WTC11 (cell line): ENCODE measurements at regions not wholly inside any gene's neighbourhood (a gene's known extent, or its start where the extent isn't known, plus 50 kb on each side); places are given as distances from the start of the nearest gene placed in this dataset.

Experiments used
- ATAC-seq: fragments of 200-7000 bp; cut with Tn5 transposase; 2 replicates; pipeline ENCODE4 v1.10.0; 2021; ENCODE audit warnings: mild to moderate bottlenecking, moderate library complexity
- CTCF ChIA-PET: fragments of 300-600 bp; sonication (Branson Sonifier 250); formaldehyde crosslinking; loops from one replicate; lab custom pipeline; 2021; ENCODE audit warnings: antibody characterized with exemption; lab: Charles Lee
- POLR2A ChIA-PET: fragments of 350-600 bp; sonication (Branson Sonifier 250); formaldehyde crosslinking; loops from one replicate; lab custom pipeline; 2021; ENCODE audit warnings: antibody characterized with exemption; lab: Charles Lee
- DNase-seq: peaks from one replicate; pipeline ENCODE4 v3.0.0; 2021; ENCODE audit warnings: low spot score
- H3K27ac Mint-ChIP-seq: 2 replicates; pipeline ENCODE4 v1.8.0; 2021; ENCODE audit warnings: mixed read lengths
- H3K27me3 Mint-ChIP-seq: 2 replicates; pipeline ENCODE4 v1.8.0; 2021; ENCODE audit warnings: low read depth, mild to moderate bottlenecking, moderate library complexity, mixed read lengths
- H3K36me3 Mint-ChIP-seq: 2 replicates; pipeline ENCODE4 v1.8.0; 2021; ENCODE audit warnings: mixed read lengths
- H3K4me1 Mint-ChIP-seq: 2 replicates; pipeline ENCODE4 v1.8.0; 2022; ENCODE audit warnings: mixed read lengths
- H3K4me3 Mint-ChIP-seq: 2 replicates; pipeline ENCODE4 v1.8.0; 2021; ENCODE audit warnings: mild to moderate bottlenecking, moderate library complexity, mixed read lengths
- H3K9me3 Mint-ChIP-seq: 2 replicates; pipeline ENCODE4 v1.8.0; 2021; ENCODE audit warnings: mixed read lengths
- FOXJ3 ChIP-seq: sonication (generic); formaldehyde crosslinking; IDR thresholded peaks from 2 replicates; pipeline ENCODE4 v1.9.0; 2021; ENCODE audit warnings: missing genetic modification reagents, mild to moderate bottlenecking, borderline replicate concordance
- GRHL2 ChIP-seq: fragments of 250-450 bp; sonication (Bioruptor Pico); IDR thresholded peaks from 2 replicates; pipeline ENCODE4 v1.8.0; 2022; ENCODE audit warnings: mild to moderate bottlenecking, moderate library complexity; ENCODE audit not compliant: insufficient replicate concordance, severe bottlenecking
- HMGA2 ChIP-seq: fragments of 250-450 bp; sonication (Bioruptor Pico); IDR thresholded peaks from 2 replicates; pipeline ENCODE4 v1.4.0; 2021; ENCODE audit warnings: mild to moderate bottlenecking, moderate library complexity
- MYBL2 ChIP-seq: sonication (generic); formaldehyde crosslinking; IDR thresholded peaks from 2 replicates; pipeline ENCODE4 v1.8.1; 2023; ENCODE audit warnings: mild to moderate bottlenecking, moderate library complexity, missing genetic modification reagents
- NFATC4 ChIP-seq: fragments of 250-450 bp; sonication (Bioruptor Pico); IDR thresholded peaks from 2 replicates; pipeline ENCODE4 v1.9.0; 2021; ENCODE audit warnings: mild to moderate bottlenecking
- NR1H2 ChIP-seq: sonication (generic); formaldehyde crosslinking; IDR thresholded peaks from 2 replicates; pipeline ENCODE4 v1.9.0; 2021; ENCODE audit warnings: mild to moderate bottlenecking, moderate library complexity, missing genetic modification reagents
- RORB ChIP-seq: fragments of 250-450 bp; sonication (Bioruptor Pico); IDR thresholded peaks from 2 replicates; pipeline ENCODE4 v1.9.0; 2021; ENCODE audit warnings: mild to moderate bottlenecking
- SMAD4 ChIP-seq: sonication (generic); formaldehyde crosslinking; IDR thresholded peaks from 2 replicates; pipeline ENCODE4 v1.8.0; 2022; ENCODE audit warnings: mild to moderate bottlenecking, missing genetic modification reagents
- TP53 ChIP-seq: sonication (generic); formaldehyde crosslinking; IDR thresholded peaks from 2 replicates; pipeline ENCODE4 v1.8.1; 2023; ENCODE audit warnings: mild to moderate bottlenecking, missing genetic modification reagents
- ZBTB21 ChIP-seq: sonication (generic); formaldehyde crosslinking; IDR thresholded peaks from 2 replicates; pipeline ENCODE4 v1.8.1; 2023; ENCODE audit warnings: mild to moderate bottlenecking, missing genetic modification reagents, borderline replicate concordance
- ZNF317 ChIP-seq: sonication (generic); formaldehyde crosslinking; IDR thresholded peaks from 2 replicates; pipeline ENCODE4 v1.8.1; 2023; ENCODE audit warnings: low read depth, mild to moderate bottlenecking, moderate library complexity, missing genetic modification reagents, borderline replicate concordance
- TF ChIP-seq, protein P1 (sequence below): sonication (generic); formaldehyde crosslinking; IDR thresholded peaks from 2 replicates; pipeline ENCODE4 v1.8.0; 2023; ENCODE audit warnings: missing genetic modification reagents, mild to moderate bottlenecking, borderline replicate concordance
- TF ChIP-seq, protein P2 (sequence below): fragments of 250-450 bp; sonication (Bioruptor Pico); IDR thresholded peaks from 2 replicates; pipeline ENCODE4 v2.1.2; 2022; ENCODE audit warnings: mild to moderate bottlenecking, moderate library complexity
- TF ChIP-seq, protein P3 (sequence below): fragments of 250-450 bp; sonication (Bioruptor Pico); conservative IDR thresholded peaks from 2 replicates; pipeline ENCODE4 v1.9.0; 2021; ENCODE audit warnings: mild to moderate bottlenecking
- TF ChIP-seq, protein P4 (sequence below): sonication (generic); formaldehyde crosslinking; IDR thresholded peaks from 2 replicates; pipeline ENCODE4 v1.8.1; 2022; ENCODE audit warnings: mild to moderate bottlenecking, missing genetic modification reagents, moderate library complexity, borderline replicate concordance
- TF ChIP-seq, protein P5 (sequence below): fragments of 250-450 bp; sonication (Bioruptor Pico); IDR thresholded peaks from 2 replicates; pipeline ENCODE4 v1.8.0; 2021; ENCODE audit warnings: mild to moderate bottlenecking
- TF ChIP-seq, protein P6 (sequence below): sonication (generic); formaldehyde crosslinking; IDR thresholded peaks from 2 replicates; pipeline ENCODE4 v1.8.0; 2023; ENCODE audit warnings: mild to moderate bottlenecking, missing genetic modification reagents
- TF ChIP-seq, protein P7 (sequence below): sonication (generic); formaldehyde crosslinking; IDR thresholded peaks from 2 replicates; pipeline ENCODE4 v1.8.1; 2023; ENCODE audit warnings: mild to moderate bottlenecking, missing genetic modification reagents, moderate library complexity
- TF ChIP-seq, protein P8 (sequence below): sonication (generic); formaldehyde crosslinking; IDR thresholded peaks from 2 replicates; pipeline ENCODE4 v1.8.0; 2022; ENCODE audit warnings: mild to moderate bottlenecking, missing genetic modification reagents

DNA sequence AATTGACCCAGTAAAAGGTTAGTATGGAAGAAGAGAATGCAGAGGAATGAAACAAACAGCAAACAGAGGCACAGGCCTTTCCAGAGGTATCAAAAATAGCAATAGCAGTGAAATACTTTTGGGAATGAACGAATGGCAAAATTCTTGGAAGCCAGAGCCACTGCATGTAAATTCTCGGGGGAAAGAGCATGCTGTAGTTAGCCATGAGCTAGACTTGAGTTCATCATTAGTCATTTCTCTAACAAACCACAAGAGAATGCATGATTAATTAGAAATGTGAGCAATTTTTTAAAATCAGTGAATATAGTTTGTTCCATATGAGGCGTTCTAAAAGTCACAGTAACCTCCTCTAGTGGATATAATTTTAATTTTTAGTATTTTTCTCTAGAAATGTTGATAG is 170.3 kb upstream of the PRR16 start:
- CTCF ChIA-PET: no interaction called here
- ATAC-seq (no peak), DNase-seq (no peak)
- no peaks in the 10 kb centered on the region for H3K9me3 Mint-ChIP-seq
- no peak for TF ChIP-seq GRHL2 (CRISPR knock-in tag)
- TF ChIP-seq, protein P1, sequence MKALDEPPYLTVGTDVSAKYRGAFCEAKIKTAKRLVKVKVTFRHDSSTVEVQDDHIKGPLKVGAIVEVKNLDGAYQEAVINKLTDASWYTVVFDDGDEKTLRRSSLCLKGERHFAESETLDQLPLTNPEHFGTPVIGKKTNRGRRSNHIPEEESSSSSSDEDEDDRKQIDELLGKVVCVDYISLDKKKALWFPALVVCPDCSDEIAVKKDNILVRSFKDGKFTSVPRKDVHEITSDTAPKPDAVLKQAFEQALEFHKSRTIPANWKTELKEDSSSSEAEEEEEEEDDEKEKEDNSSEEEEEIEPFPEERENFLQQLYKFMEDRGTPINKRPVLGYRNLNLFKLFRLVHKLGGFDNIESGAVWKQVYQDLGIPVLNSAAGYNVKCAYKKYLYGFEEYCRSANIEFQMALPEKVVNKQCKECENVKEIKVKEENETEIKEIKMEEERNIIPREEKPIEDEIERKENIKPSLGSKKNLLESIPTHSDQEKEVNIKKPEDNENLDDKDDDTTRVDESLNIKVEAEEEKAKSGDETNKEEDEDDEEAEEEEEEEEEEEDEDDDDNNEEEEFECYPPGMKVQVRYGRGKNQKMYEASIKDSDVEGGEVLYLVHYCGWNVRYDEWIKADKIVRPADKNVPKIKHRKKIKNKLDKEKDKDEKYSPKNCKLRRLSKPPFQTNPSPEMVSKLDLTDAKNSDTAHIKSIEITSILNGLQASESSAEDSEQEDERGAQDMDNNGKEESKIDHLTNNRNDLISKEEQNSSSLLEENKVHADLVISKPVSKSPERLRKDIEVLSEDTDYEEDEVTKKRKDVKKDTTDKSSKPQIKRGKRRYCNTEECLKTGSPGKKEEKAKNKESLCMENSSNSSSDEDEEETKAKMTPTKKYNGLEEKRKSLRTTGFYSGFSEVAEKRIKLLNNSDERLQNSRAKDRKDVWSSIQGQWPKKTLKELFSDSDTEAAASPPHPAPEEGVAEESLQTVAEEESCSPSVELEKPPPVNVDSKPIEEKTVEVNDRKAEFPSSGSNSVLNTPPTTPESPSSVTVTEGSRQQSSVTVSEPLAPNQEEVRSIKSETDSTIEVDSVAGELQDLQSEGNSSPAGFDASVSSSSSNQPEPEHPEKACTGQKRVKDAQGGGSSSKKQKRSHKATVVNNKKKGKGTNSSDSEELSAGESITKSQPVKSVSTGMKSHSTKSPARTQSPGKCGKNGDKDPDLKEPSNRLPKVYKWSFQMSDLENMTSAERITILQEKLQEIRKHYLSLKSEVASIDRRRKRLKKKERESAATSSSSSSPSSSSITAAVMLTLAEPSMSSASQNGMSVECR (CRISPR knock-in tag): no peak
- TF ChIP-seq, protein P2, sequence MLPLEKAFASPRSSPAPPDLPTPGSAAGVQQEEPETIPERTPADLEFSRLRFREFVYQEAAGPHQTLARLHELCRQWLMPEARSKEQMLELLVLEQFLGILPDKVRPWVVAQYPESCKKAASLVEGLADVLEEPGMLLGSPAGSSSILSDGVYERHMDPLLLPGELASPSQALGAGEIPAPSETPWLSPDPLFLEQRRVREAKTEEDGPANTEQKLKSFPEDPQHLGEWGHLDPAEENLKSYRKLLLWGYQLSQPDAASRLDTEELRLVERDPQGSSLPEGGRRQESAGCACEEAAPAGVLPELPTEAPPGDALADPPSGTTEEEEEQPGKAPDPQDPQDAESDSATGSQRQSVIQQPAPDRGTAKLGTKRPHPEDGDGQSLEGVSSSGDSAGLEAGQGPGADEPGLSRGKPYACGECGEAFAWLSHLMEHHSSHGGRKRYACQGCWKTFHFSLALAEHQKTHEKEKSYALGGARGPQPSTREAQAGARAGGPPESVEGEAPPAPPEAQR (CRISPR knock-in tag): no peak
- TF ChIP-seq, protein P3, sequence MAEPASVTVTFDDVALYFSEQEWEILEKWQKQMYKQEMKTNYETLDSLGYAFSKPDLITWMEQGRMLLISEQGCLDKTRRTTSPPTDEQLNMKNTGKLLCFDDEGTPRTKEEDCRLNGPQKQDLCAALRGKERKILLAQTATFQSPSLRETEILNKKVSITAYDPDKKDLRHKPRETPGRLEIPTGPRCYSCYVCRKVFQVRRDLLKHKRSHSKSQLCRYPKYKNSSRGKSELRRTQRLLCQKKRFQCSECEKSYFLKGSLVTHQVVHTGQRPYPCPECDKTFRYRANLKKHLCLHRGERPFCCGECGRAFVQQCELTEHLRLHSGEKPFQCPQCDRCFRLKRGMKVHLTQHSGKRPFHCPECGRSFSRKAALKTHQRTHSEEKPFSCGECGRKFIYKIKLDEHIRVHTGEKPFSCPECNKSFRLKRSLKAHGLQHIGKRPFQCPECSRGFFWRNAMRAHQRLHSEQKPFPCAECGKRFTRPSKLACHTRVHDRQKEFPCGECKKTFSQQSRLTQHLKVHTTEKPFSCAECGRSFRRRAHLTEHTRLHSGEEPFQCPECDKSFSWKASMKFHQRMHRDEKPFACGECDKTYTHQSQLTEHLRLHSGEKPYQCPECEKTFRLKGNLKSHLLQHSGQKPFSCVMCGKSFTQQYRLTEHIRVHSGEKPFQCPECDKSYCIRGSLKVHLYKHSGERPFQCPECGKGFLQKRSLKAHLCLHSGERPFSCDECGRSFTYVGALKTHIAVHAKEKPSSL (CRISPR knock-in tag): no peak
- no peak for TF ChIP-seq FOXJ3 (CRISPR knock-in tag)
- TF ChIP-seq, protein P4, sequence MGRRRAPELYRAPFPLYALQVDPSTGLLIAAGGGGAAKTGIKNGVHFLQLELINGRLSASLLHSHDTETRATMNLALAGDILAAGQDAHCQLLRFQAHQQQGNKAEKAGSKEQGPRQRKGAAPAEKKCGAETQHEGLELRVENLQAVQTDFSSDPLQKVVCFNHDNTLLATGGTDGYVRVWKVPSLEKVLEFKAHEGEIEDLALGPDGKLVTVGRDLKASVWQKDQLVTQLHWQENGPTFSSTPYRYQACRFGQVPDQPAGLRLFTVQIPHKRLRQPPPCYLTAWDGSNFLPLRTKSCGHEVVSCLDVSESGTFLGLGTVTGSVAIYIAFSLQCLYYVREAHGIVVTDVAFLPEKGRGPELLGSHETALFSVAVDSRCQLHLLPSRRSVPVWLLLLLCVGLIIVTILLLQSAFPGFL (CRISPR knock-in tag): no peak
- TF ChIP-seq, protein P5, sequence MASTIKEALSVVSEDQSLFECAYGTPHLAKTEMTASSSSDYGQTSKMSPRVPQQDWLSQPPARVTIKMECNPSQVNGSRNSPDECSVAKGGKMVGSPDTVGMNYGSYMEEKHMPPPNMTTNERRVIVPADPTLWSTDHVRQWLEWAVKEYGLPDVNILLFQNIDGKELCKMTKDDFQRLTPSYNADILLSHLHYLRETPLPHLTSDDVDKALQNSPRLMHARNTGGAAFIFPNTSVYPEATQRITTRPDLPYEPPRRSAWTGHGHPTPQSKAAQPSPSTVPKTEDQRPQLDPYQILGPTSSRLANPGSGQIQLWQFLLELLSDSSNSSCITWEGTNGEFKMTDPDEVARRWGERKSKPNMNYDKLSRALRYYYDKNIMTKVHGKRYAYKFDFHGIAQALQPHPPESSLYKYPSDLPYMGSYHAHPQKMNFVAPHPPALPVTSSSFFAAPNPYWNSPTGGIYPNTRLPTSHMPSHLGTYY: no peak
- TF ChIP-seq SMAD4 (CRISPR knock-in tag): no peak
- TF ChIP-seq ZBTB21 (CRISPR knock-in tag): no peak
- H3K4me1 Mint-ChIP-seq: peaks cover 6% of the 10 kb centered on the region; the same call in 1 of the 2 replicates
- H3K36me3 Mint-ChIP-seq: no peaks in the 10 kb centered on the region
- H3K27ac Mint-ChIP-seq: no peak overlapping the region
- POLR2A ChIA-PET: no interaction called here
- H3K27me3 Mint-ChIP-seq: no peaks in the 10 kb centered on the region
- no peak overlapping the region for H3K4me3 Mint-ChIP-seq

DNA sequence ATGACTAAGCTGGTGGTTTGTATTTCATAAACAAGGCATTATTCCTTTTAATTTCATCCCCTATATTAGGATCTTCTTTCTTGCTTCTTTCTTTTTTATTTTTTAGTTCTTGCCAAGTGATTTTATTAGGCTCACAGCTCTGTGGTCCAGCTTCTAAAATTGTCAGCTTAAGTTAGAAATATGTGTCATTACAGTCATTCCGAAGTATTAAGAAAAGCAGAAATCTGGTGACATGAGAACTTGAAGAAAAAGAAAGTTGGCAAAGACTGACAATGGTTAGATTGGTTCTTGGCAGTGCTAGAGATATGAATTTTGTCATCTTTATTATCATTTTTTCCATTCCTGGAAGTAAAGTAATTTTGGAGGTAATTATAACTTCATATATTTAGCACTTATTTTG is 166.5 kb upstream of the PRR16 start:
- H3K4me1 Mint-ChIP-seq: peaks cover 6% of the 10 kb centered on the region; the same call in 1 of the 2 replicates
- H3K27me3 Mint-ChIP-seq: no peaks in the 10 kb centered on the region
- ChIA-PET POLR2A (no interaction called here), CTCF (no interaction called here)
- no peak for DNase-seq
- H3K36me3 Mint-ChIP-seq: no peaks in the 10 kb centered on the region
- H3K9me3 Mint-ChIP-seq: no peaks in the 10 kb centered on the region
- no peak for ATAC-seq
- H3K4me3 Mint-ChIP-seq: no peak overlapping the region
- H3K27ac Mint-ChIP-seq: no peak overlapping the region
- TF ChIP-seq RORB (CRISPR knock-in tag) (no peak), MYBL2 (CRISPR knock-in tag) (no peak), NFATC4 (CRISPR knock-in tag) (no peak), TP53 (CRISPR knock-in tag) (no peak), NR1H2 (CRISPR knock-in tag) (no peak), ZNF317 (CRISPR knock-in tag) (no peak), HMGA2 (CRISPR knock-in tag) (no peak)
- TF ChIP-seq, protein P6, sequence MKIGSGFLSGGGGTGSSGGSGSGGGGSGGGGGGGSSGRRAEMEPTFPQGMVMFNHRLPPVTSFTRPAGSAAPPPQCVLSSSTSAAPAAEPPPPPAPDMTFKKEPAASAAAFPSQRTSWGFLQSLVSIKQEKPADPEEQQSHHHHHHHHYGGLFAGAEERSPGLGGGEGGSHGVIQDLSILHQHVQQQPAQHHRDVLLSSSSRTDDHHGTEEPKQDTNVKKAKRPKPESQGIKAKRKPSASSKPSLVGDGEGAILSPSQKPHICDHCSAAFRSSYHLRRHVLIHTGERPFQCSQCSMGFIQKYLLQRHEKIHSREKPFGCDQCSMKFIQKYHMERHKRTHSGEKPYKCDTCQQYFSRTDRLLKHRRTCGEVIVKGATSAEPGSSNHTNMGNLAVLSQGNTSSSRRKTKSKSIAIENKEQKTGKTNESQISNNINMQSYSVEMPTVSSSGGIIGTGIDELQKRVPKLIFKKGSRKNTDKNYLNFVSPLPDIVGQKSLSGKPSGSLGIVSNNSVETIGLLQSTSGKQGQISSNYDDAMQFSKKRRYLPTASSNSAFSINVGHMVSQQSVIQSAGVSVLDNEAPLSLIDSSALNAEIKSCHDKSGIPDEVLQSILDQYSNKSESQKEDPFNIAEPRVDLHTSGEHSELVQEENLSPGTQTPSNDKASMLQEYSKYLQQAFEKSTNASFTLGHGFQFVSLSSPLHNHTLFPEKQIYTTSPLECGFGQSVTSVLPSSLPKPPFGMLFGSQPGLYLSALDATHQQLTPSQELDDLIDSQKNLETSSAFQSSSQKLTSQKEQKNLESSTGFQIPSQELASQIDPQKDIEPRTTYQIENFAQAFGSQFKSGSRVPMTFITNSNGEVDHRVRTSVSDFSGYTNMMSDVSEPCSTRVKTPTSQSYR (CRISPR knock-in tag): no peak
- TF ChIP-seq, protein P7, sequence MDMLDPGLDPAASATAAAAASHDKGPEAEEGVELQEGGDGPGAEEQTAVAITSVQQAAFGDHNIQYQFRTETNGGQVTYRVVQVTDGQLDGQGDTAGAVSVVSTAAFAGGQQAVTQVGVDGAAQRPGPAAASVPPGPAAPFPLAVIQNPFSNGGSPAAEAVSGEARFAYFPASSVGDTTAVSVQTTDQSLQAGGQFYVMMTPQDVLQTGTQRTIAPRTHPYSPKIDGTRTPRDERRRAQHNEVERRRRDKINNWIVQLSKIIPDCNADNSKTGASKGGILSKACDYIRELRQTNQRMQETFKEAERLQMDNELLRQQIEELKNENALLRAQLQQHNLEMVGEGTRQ: no peak
- TF ChIP-seq, protein P8, sequence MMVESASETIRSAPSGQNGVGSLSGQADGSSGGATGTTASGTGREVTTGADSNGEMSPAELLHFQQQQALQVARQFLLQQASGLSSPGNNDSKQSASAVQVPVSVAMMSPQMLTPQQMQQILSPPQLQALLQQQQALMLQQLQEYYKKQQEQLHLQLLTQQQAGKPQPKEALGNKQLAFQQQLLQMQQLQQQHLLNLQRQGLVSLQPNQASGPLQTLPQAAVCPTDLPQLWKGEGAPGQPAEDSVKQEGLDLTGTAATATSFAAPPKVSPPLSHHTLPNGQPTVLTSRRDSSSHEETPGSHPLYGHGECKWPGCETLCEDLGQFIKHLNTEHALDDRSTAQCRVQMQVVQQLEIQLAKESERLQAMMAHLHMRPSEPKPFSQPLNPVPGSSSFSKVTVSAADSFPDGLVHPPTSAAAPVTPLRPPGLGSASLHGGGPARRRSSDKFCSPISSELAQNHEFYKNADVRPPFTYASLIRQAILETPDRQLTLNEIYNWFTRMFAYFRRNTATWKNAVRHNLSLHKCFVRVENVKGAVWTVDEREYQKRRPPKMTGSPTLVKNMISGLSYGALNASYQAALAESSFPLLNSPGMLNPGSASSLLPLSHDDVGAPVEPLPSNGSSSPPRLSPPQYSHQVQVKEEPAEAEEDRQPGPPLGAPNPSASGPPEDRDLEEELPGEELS: no peak
